ENCODE measurements at regions not wholly inside any gene's neighbourhood (a gene's known extent, or its start where the extent isn't known, plus 50 kb on each side); places are given as distances from the start of the nearest gene placed in this dataset.

DNA sequence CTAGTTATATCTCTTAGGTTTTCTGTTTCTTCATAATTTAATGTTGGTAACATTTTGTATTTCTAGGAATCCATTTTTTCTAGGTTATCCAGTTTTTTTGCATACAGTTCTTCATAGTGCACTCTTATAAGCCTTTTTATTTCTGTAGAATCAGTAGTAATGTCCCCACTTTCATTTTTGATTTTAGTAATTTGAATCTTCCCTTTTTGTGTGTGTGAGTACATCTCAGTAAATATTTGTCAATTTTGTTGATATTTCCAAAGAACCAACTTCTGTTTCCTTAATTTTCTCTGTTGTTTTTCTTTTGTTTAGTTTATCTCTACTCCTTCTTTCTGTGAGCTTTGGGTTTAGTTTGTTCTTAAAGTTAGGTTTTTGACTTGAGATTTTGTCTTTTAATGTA lies 507.3 kb upstream of the RGS6 start:
- DNase-seq (ENCODE audit: low read depth): no peak
- no peaks in the 10 kb centered on the region for H3K27me3 ChIP-seq (ENCODE audit: control insufficient read depth, insufficient read depth, low read length)
- H3K36me3 ChIP-seq (ENCODE audit: control insufficient read depth, insufficient read depth, low read length): no peaks in the 10 kb centered on the region
- H3K4me3 ChIP-seq (ENCODE audit: low read depth, low read length): no peak overlapping the region
- ChIA-PET CTCF (no interaction called here), POLR2A (no interaction called here)
- TF ChIP-seq CTCF (IDR thresholded peaks at IDR 0.05; ENCODE audit: insufficient read depth, low read depth, low read length): no peak

DNA sequence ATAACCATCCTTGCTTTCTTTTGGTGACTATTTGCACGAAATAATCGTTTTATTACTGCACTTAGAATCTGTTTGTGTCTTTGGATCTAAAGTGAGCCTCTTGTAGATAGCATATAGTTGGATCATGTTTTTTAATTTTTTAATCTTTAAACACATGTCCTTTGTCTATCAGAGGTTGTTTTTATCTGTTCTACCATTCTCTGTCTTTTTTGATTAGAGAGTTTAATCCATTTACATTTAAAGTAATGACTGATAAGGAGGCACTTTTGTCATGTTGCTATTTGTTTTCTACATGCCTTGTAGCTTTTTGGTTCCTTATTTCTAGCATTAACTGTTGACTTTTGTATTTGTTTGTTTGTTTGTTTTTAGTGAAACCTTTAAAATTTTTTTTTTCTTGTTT lies 506.2 kb upstream of the RGS6 start:
- ChIA-PET POLR2A (no interaction called here), CTCF (no interaction called here)
- DNase-seq (ENCODE audit: low read depth): no peak
- H3K27me3 ChIP-seq (ENCODE audit: control insufficient read depth, insufficient read depth, low read length): no peaks in the 10 kb centered on the region
- no peak for TF ChIP-seq CTCF (IDR thresholded peaks at IDR 0.05; ENCODE audit: insufficient read depth, low read depth, low read length)
- no peak overlapping the region for H3K4me3 ChIP-seq (ENCODE audit: low read depth, low read length)
- no peaks in the 10 kb centered on the region for H3K36me3 ChIP-seq (ENCODE audit: control insufficient read depth, insufficient read depth, low read length)

GRCh38 chr14:71429902-71430301 lies 502.3 kb upstream of the RGS6 start:
- Histone ChIP-seq H3K36me3 (ENCODE audit: control insufficient read depth, insufficient read depth, low read length) (no peaks in the 10 kb centered on the region), H3K27me3 (ENCODE audit: control insufficient read depth, insufficient read depth, low read length) (no peaks in the 10 kb centered on the region), H3K4me3 (ENCODE audit: low read depth, low read length) (no peak overlapping the region)
- TF ChIP-seq CTCF (IDR thresholded peaks at IDR 0.05; ENCODE audit: insufficient read depth, low read depth, low read length): no peak
- POLR2A ChIA-PET: no interaction called here
- no peak for DNase-seq (ENCODE audit: low read depth)
- CTCF ChIA-PET: no interaction called here

DNA sequence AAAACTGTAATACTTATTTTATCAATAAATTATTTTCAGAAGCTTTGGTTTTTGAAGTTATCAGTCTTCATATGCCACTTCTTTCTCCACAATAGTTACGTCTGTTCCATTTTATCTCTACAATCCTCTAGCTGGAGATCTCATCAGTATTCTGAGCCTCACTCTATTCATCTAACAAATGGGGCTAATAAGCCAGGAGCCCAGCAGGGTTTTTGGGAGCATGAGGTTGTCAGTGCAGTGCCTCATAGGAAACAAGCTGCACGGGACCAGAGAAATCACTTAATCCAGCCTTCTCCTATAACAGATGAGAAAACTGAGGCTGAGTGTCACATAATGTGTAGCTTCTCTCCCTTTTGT lies 501.9 kb upstream of the RGS6 start:
- Histone ChIP-seq H3K4me3 (ENCODE audit: low read depth, low read length) (no peak overlapping the region), H3K27me3 (ENCODE audit: control insufficient read depth, insufficient read depth, low read length) (no peaks in the 10 kb centered on the region), H3K36me3 (ENCODE audit: control insufficient read depth, insufficient read depth, low read length) (no peaks in the 10 kb centered on the region)
- ChIA-PET POLR2A (no interaction called here), CTCF (no interaction called here)
- no peak for TF ChIP-seq CTCF (IDR thresholded peaks at IDR 0.05; ENCODE audit: insufficient read depth, low read depth, low read length)
- no peak for DNase-seq (ENCODE audit: low read depth)

GRCh38 chr14:71430678-71431376 lies 501.4 kb upstream of the RGS6 start:
- Histone ChIP-seq H3K4me3 (ENCODE audit: low read depth, low read length) (no peak overlapping the region), H3K36me3 (ENCODE audit: control insufficient read depth, insufficient read depth, low read length) (no peaks in the 10 kb centered on the region), H3K27me3 (ENCODE audit: control insufficient read depth, insufficient read depth, low read length) (no peaks in the 10 kb centered on the region)
- ChIA-PET POLR2A (no interaction called here), CTCF (no interaction called here)
- TF ChIP-seq CTCF (IDR thresholded peaks at IDR 0.05; ENCODE audit: insufficient read depth, low read depth, low read length): no peak
- no peak for DNase-seq (ENCODE audit: low read depth)

All from BJ (cell line).